Endothelial cell (in vitro differentiated cells): ENCODE measurements at regions not wholly inside any gene's neighbourhood (a gene's known extent, or its start where the extent isn't known, plus 50 kb on each side); places are given as distances from the start of the nearest gene placed in this dataset.

Source experiments
- DNase-seq: peaks from one replicate; pipeline ENCODE4 v3.0.0; 2021; ENCODE audit warnings: low spot score
- H3K27ac Mint-ChIP-seq: one replicate; pipeline ENCODE4 v1.8.0; 2021; ENCODE audit warnings: mixed read lengths, inconsistent platforms; ENCODE audit not compliant: unreplicated experiment
- H3K27me3 Mint-ChIP-seq: one replicate; pipeline ENCODE4 v1.8.0; 2021; ENCODE audit warnings: mild to moderate bottlenecking, moderate library complexity, mixed read lengths, inconsistent platforms; ENCODE audit not compliant: unreplicated experiment
- H3K36me3 Mint-ChIP-seq: one replicate; pipeline ENCODE4 v1.8.0; 2021; ENCODE audit warnings: mild to moderate bottlenecking, low read depth, mixed read lengths, inconsistent platforms; ENCODE audit not compliant: unreplicated experiment
- H3K4me1 Mint-ChIP-seq: one replicate; pipeline ENCODE4 v1.8.0; 2021; ENCODE audit warnings: mild to moderate bottlenecking, mixed read lengths, inconsistent platforms; ENCODE audit not compliant: unreplicated experiment
- H3K4me3 Mint-ChIP-seq: one replicate; pipeline ENCODE4 v1.8.0; 2021; ENCODE audit warnings: mild to moderate bottlenecking, mixed read lengths, inconsistent platforms; ENCODE audit not compliant: unreplicated experiment
- H3K9me3 Mint-ChIP-seq: one replicate; pipeline ENCODE4 v1.8.0; 2021; ENCODE audit warnings: mixed read lengths, inconsistent platforms; ENCODE audit not compliant: unreplicated experiment
- TF ChIP-seq, protein P1 (sequence below): fragments of 200-600 bp; sonication (generic); IDR thresholded peaks from one replicate; pipeline ENCODE4 v1.5.0; 2021; ENCODE audit warnings: antibody characterized with exemption; ENCODE audit not compliant: unreplicated experiment

DNA sequence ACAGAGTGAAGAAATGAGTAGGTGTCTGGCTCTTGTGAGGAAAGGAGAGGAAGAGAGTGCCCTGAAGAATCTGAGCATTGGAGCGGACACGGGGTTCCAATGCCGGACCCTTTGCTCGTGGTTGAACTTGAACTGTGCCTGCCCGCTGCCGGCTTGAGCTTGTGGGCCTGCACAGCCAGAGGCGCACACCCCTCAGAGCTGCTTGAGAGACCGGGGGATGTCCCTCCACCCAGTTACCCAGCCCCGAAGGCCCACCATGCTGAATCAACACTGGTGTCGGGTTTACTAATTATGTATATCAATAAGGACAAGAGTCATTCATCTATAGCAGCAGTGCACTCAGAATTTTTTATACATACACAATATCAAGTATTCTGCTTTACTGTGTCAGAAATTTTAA is 218.3 kb upstream of the CST7 start:
- Mint-ChIP-seq H3K27ac (no peak overlapping the region), H3K4me1 (no peaks in the 10 kb centered on the region), H3K27me3 (no peaks in the 10 kb centered on the region), H3K36me3 (no peaks in the 10 kb centered on the region), H3K4me3 (no peak overlapping the region), H3K9me3 (no peaks in the 10 kb centered on the region)
- TF ChIP-seq, protein P1, sequence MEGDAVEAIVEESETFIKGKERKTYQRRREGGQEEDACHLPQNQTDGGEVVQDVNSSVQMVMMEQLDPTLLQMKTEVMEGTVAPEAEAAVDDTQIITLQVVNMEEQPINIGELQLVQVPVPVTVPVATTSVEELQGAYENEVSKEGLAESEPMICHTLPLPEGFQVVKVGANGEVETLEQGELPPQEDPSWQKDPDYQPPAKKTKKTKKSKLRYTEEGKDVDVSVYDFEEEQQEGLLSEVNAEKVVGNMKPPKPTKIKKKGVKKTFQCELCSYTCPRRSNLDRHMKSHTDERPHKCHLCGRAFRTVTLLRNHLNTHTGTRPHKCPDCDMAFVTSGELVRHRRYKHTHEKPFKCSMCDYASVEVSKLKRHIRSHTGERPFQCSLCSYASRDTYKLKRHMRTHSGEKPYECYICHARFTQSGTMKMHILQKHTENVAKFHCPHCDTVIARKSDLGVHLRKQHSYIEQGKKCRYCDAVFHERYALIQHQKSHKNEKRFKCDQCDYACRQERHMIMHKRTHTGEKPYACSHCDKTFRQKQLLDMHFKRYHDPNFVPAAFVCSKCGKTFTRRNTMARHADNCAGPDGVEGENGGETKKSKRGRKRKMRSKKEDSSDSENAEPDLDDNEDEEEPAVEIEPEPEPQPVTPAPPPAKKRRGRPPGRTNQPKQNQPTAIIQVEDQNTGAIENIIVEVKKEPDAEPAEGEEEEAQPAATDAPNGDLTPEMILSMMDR: no peak
- no peak for DNase-seq

DNA sequence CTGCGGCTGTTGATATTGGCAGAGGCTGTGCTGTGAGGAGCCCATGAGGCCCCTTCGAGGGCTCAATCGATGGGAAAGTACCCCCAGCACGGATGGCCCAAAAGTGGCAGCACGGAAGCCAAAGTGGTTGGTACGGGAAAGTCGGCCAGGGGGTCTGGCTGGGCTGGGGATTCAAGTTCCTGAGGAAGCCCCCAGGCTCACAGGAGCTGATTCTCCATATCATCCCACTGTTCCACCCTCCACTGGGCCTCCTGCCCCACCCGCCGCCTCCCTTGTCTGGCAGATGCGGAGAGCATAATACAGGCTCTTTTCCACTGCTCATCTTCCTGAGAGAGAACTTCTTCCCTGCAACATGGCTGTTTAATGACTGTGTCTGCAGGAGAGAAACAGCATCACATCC is 217.8 kb upstream of the CST7 start:
- no peaks in the 10 kb centered on the region for H3K36me3 Mint-ChIP-seq
- DNase-seq: no peak
- no peaks in the 10 kb centered on the region for H3K4me1 Mint-ChIP-seq
- no peaks in the 10 kb centered on the region for H3K9me3 Mint-ChIP-seq
- no peaks in the 10 kb centered on the region for H3K27me3 Mint-ChIP-seq
- H3K27ac Mint-ChIP-seq: no peak overlapping the region
- no peak overlapping the region for H3K4me3 Mint-ChIP-seq
- TF ChIP-seq, protein P1: no peak

DNA sequence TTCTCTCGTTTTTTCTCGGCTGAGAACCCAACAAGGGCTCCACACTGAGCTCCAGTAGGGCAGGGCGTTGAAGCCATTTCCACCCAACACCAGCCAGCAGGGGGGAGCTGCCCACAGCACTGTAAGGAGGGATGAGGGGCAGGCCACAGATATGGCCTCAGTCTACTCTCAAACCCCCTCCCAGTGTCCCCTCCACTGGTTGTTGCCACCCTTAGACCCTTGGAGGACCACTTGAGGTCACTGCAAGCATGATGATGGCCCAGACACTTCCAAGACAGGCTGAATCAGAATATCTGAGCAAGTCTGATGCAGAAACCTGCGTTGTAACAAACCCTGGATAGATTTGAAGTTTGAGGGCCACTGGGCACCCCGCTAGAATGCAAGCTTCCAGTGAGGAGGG is 217.0 kb upstream of the CST7 start:
- no peaks in the 10 kb centered on the region for H3K4me1 Mint-ChIP-seq
- no peaks in the 10 kb centered on the region for H3K27me3 Mint-ChIP-seq
- DNase-seq: no peak
- no peaks in the 10 kb centered on the region for H3K36me3 Mint-ChIP-seq
- no peak overlapping the region for H3K27ac Mint-ChIP-seq
- H3K4me3 Mint-ChIP-seq: no peak overlapping the region
- TF ChIP-seq, protein P1: no peak
- no peaks in the 10 kb centered on the region for H3K9me3 Mint-ChIP-seq

DNA sequence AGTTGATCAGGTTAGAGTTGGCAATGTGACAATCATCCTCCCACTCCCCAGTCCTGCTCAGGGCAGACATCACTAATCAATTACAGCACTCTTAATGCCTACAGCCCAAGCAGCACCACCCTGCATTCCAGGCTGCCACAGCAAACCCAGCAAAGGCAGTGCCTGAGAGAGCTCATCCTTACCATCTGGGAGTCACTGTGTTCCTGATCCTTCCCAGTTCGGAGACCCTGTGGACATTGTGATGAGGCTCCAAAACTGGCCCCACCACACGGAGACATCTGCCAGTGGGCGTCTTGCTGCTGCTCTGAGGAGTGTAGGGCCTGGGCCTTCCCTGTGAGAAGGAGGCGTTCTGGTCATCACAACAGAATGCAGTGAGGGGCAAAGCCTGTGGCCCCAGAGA is 216.5 kb upstream of the CST7 start:
- no peaks in the 10 kb centered on the region for H3K27me3 Mint-ChIP-seq
- no peak overlapping the region for H3K4me3 Mint-ChIP-seq
- H3K9me3 Mint-ChIP-seq: no peaks in the 10 kb centered on the region
- H3K4me1 Mint-ChIP-seq: no peaks in the 10 kb centered on the region
- TF ChIP-seq, protein P1: no peak
- no peak overlapping the region for H3K27ac Mint-ChIP-seq
- H3K36me3 Mint-ChIP-seq: no peaks in the 10 kb centered on the region
- DNase-seq: no peak

DNA sequence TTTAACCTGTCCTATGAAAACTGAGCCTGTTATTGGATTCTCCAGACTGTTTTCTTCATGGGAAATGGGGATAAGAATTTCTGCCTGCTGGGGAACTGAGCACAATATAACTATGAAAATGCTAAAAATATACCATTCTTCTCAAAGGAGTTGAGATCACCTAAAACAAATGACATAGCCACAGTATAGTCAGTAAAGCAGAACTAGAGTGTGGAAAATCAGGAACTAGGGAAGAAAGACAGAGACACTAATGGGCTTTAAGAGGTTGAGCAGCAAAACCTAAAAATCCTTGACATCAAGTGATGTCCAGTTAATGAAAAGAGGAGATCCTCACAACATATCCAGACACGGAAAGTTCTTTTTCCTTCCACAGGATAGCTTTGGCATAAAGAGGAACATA is 215.7 kb upstream of the CST7 start:
- H3K4me3 Mint-ChIP-seq: no peak overlapping the region
- H3K9me3 Mint-ChIP-seq: no peaks in the 10 kb centered on the region
- no peak overlapping the region for H3K27ac Mint-ChIP-seq
- TF ChIP-seq, protein P1: no peak
- DNase-seq: no peak
- H3K27me3 Mint-ChIP-seq: no peaks in the 10 kb centered on the region
- no peaks in the 10 kb centered on the region for H3K36me3 Mint-ChIP-seq
- no peaks in the 10 kb centered on the region for H3K4me1 Mint-ChIP-seq
